Urothelium cell line (cell line): ENCODE measurements at regions not wholly inside any gene's neighbourhood (a gene's known extent, or its start where the extent isn't known, plus 50 kb on each side); places are given as distances from the start of the nearest gene placed in this dataset.

Experiments
- DNase-seq: peaks from one replicate; pipeline ENCODE4 v3.0.0; 2011; ENCODE audit warnings: low spot score, mixed read lengths
- FAIRE-seq: peaks from 2 replicates; lab custom pipeline; 2011; peaks lifted over from hg19 to GRCh38; lab: Jason Lieb, UNC

GRCh38 chr2:236975766-236976165, 109.9 kb upstream of the COPS8 start:
- DNase-seq (no peak), FAIRE-seq (no peak)

GRCh38 chr2:236976266-236977062, 109.2 kb upstream of the COPS8 start:
- no peak for FAIRE-seq

GRCh38 chr2:236977063-236977851, 108.4 kb upstream of the COPS8 start:
- DNase-seq (no peak), FAIRE-seq (no peak)

More at GRCh38 chr2:236976266-236977062, 109.2 kb upstream of the COPS8 start:
- no peak for DNase-seq

GRCh38 chr2:236977852-236978398, 107.8 kb upstream of the COPS8 start:
- no peak for DNase-seq
- no peak for FAIRE-seq

GRCh38 chr2:236979664-236980063, 106.0 kb upstream of the COPS8 start:
- FAIRE-seq (no peak), DNase-seq (no peak)

- no peak for FAIRE-seq
- no peak for DNase-seq
Measured at GRCh38 chr2:236980961-236981360, 104.7 kb upstream of the COPS8 start.

- DNase-seq (no peak), FAIRE-seq (no peak)
Measured at GRCh38 chr2:236981701-236982485, 103.8 kb upstream of the COPS8 start.

- no peak for FAIRE-seq
- no peak for DNase-seq
Measured at GRCh38 chr2:236982693-236983455, 102.8 kb upstream of the COPS8 start.

GRCh38 chr2:236984046-236984445, 101.6 kb upstream of the COPS8 start:
- FAIRE-seq (no peak), DNase-seq (no peak)

- FAIRE-seq = no peak
- no peak for DNase-seq
Measured at GRCh38 chr2:236985761-236986339, 99.8 kb upstream of the COPS8 start.

- no peak for DNase-seq
Measured at GRCh38 chr2:236986524-236987330, 99.0 kb upstream of the COPS8 start.

GRCh38 chr2:236988216-236988615, 97.5 kb upstream of the COPS8 start:
- no peak for FAIRE-seq
- DNase-seq = no peak

More at GRCh38 chr2:236986524-236987330, 99.0 kb upstream of the COPS8 start:
- FAIRE-seq = no peak

GRCh38 chr2:236988690-236989624, 96.7 kb upstream of the COPS8 start:
- DNase-seq = no peak
- no peak for FAIRE-seq

- no peak for DNase-seq
- FAIRE-seq = no peak
Measured at GRCh38 chr2:236990552-236990951, 95.1 kb upstream of the COPS8 start.

GRCh38 chr2:236991874-236992273, 93.8 kb upstream of the COPS8 start:
- FAIRE-seq = no peak
- DNase-seq = no peak

GRCh38 chr2:236993286-236993685, 92.4 kb upstream of the COPS8 start:
- DNase-seq (no peak), FAIRE-seq (no peak)

GRCh38 chr2:236994361-236994760, 91.3 kb upstream of the COPS8 start:
- no peak for DNase-seq
- FAIRE-seq = no peak
